Loucy (cell line): ENCODE measurements at regions not wholly inside any gene's neighbourhood (a gene's known extent, or its start where the extent isn't known, plus 50 kb on each side); places are given as distances from the start of the nearest gene placed in this dataset.

Experiments used
- H2AFZ ChIP-seq: fragments of 200-600 bp; sonication (generic); 2 replicates; pipeline ENCODE4 v1.6.0; 2016; ENCODE audit warnings: antibody characterized with exemption, mild to moderate bottlenecking, low read length, moderate library complexity
- H3F3A ChIP-seq: fragments of 200-600 bp; 2 replicates; pipeline ENCODE4 v1.6.0; 2016; ENCODE audit warnings: antibody characterized with exemption, low read depth, mild to moderate bottlenecking
- H3K27me3 ChIP-seq: fragments of 200-600 bp; sonication (generic); 2 replicates; pipeline ENCODE4 v1.6.1; 2014; ENCODE audit warnings: low read length, mild to moderate bottlenecking; ENCODE audit not compliant: insufficient read depth, poor library complexity, severe bottlenecking
- H3K36me3 ChIP-seq: fragments of 200-600 bp; sonication (generic); 2 replicates; pipeline ENCODE4 v1.6.1; 2016; ENCODE audit warnings: low read length; ENCODE audit not compliant: insufficient read depth
- H3K4me1 ChIP-seq: fragments of 200-600 bp; sonication (generic); 2 replicates; pipeline ENCODE4 v1.5.1; 2014; ENCODE audit warnings: low read length, mild to moderate bottlenecking; ENCODE audit not compliant: insufficient read depth, poor library complexity, severe bottlenecking
- H3K4me2 ChIP-seq: fragments of 200-600 bp; sonication (generic); 2 replicates; pipeline ENCODE4 v1.6.0; 2014; ENCODE audit warnings: antibody characterized with exemption, low read length, low read depth, mild to moderate bottlenecking; ENCODE audit not compliant: poor library complexity, severe bottlenecking
- H3K4me3 ChIP-seq: fragments of 200-600 bp; sonication (generic); 2 replicates; pipeline ENCODE4 v1.5.1; 2014; ENCODE audit warnings: low read length, mild to moderate bottlenecking, mixed read lengths; ENCODE audit not compliant: poor library complexity, severe bottlenecking
- H3K79me2 ChIP-seq: fragments of 200-600 bp; sonication (generic); 2 replicates; pipeline ENCODE4 v1.6.1; 2014; ENCODE audit warnings: low read length; ENCODE audit not compliant: insufficient read depth
- H3K9ac ChIP-seq: fragments of 200-600 bp; sonication (generic); 2 replicates; pipeline ENCODE4 v1.6.0; 2014; ENCODE audit warnings: mild to moderate bottlenecking, low read depth, low read length, moderate library complexity; ENCODE audit not compliant: poor library complexity, severe bottlenecking
- H3K9me2 ChIP-seq: fragments of 200-600 bp; sonication (generic); replicated peaks from 2 replicates; pipeline ENCODE4 v1.6.1; 2016; ENCODE audit warnings: low read depth, low read length, mixed read lengths
- H3K9me3 ChIP-seq: fragments of 200-600 bp; sonication (generic); 2 replicates; pipeline ENCODE4 v1.6.1; 2014; ENCODE audit warnings: mild to moderate bottlenecking, antibody characterized with exemption, low read length, low read depth; ENCODE audit not compliant: insufficient read depth
- H4K20me1 ChIP-seq: fragments of 200-600 bp; sonication (generic); 2 replicates; pipeline ENCODE4 v1.6.0; 2014; ENCODE audit warnings: antibody characterized with exemption, low read length, mild to moderate bottlenecking; ENCODE audit not compliant: insufficient read depth, poor library complexity, severe bottlenecking
- CTCF ChIP-seq: fragments of 200-600 bp; sonication (generic); conservative IDR thresholded peaks from 2 replicates; pipeline ENCODE4 v1.5.1; 2014; ENCODE audit warnings: mild to moderate bottlenecking, antibody characterized with exemption, low read length
- EZH2phosphoT487 ChIP-seq: fragments of 200-600 bp; IDR thresholded peaks from 2 replicates; pipeline ENCODE4 v1.6.1; 2018; ENCODE audit warnings: antibody characterized with exemption, mild to moderate bottlenecking, moderate library complexity, borderline replicate concordance

GRCh38 chr5:9789777-9790176, 159.6 kb upstream of the TAS2R1 start:
- no peak overlapping the region for H3K4me3 ChIP-seq
- H3K4me1 ChIP-seq: no peaks in the 10 kb centered on the region
- H3K36me3 ChIP-seq: no peaks in the 10 kb centered on the region
- H3K79me2 ChIP-seq: no peaks in the 10 kb centered on the region
- H3K9me2 ChIP-seq: no peaks in the 10 kb centered on the region
- no peak overlapping the region for H3K9ac ChIP-seq
- H3K4me2 ChIP-seq: no peak overlapping the region
- no peaks in the 10 kb centered on the region for H4K20me1 ChIP-seq
- H2AFZ ChIP-seq: no peak overlapping the region
- H3F3A ChIP-seq: no peaks in the 10 kb centered on the region
- TF ChIP-seq EZH2phosphoT487 (no peak), CTCF (no peak)
- no peaks in the 10 kb centered on the region for H3K27me3 ChIP-seq
- H3K9me3 ChIP-seq: no peaks in the 10 kb centered on the region

- no peaks in the 10 kb centered on the region for H3K79me2 ChIP-seq
- H3K9ac ChIP-seq: no peak overlapping the region
- no peaks in the 10 kb centered on the region for H3F3A ChIP-seq
- no peak overlapping the region for H3K4me2 ChIP-seq
- no peaks in the 10 kb centered on the region for H3K9me3 ChIP-seq
- H4K20me1 ChIP-seq: no peaks in the 10 kb centered on the region
- no peak overlapping the region for H2AFZ ChIP-seq
- no peak overlapping the region for H3K4me3 ChIP-seq
- H3K27me3 ChIP-seq: no peaks in the 10 kb centered on the region
- TF ChIP-seq CTCF: no peak
- no peak for TF ChIP-seq EZH2phosphoT487
- H3K9me2 ChIP-seq: no peaks in the 10 kb centered on the region
- no peaks in the 10 kb centered on the region for H3K4me1 ChIP-seq
- H3K36me3 ChIP-seq: no peaks in the 10 kb centered on the region
Observed at GRCh38 chr5:9787861-9788600, 157.9 kb upstream of the TAS2R1 start.

GRCh38 chr5:9786380-9787360, 156.5 kb upstream of the TAS2R1 start:
- Histone ChIP-seq H3K4me1 (no peaks in the 10 kb centered on the region), H3K4me2 (no peak overlapping the region), H3K4me3 (no peak overlapping the region), H3K9me2 (no peaks in the 10 kb centered on the region), H3F3A (no peaks in the 10 kb centered on the region), H4K20me1 (no peaks in the 10 kb centered on the region), H3K79me2 (no peaks in the 10 kb centered on the region), H3K9ac (no peak overlapping the region), H2AFZ (no peak overlapping the region), H3K27me3 (no peaks in the 10 kb centered on the region), H3K36me3 (no peaks in the 10 kb centered on the region), H3K9me3 (no peaks in the 10 kb centered on the region)
- no peak for TF ChIP-seq EZH2phosphoT487
- TF ChIP-seq CTCF: no peak
